Endothelial cell of umbilical vein (primary cell): ENCODE measurements at regions not wholly inside any gene's neighbourhood (a gene's known extent, or its start where the extent isn't known, plus 50 kb on each side); places are given as distances from the start of the nearest gene placed in this dataset.

Experiments
- BruUV-seq: library from RNA; stranded (reverse); fragments of 400-500 nt; replicated peaks from 2 replicates; lab custom pipeline; 2021; lab: Mats Ljungman, UMichigan
- CTCF ChIA-PET: fragments of 300-600, 350-600 bp; sonication (Branson Sonifier 250); formaldehyde crosslinking; loops from one replicate; lab custom pipeline; 2021; ENCODE audit warnings: antibody characterized with exemption, inconsistent platforms; lab: Charles Lee
- POLR2A ChIA-PET: fragments of 300-600, 350-600 bp; sonication (Branson Sonifier 250); formaldehyde crosslinking; loops from one replicate; lab custom pipeline; 2021; ENCODE audit warnings: antibody characterized with exemption, inconsistent platforms; lab: Charles Lee
- DNase-seq: peaks from one replicate; pipeline ENCODE4 v3.0.0-alpha.2; 2011; ENCODE audit warnings: low read depth, low spot score
- FAIRE-seq: peaks from 2 replicates; lab custom pipeline; 2011; peaks lifted over from hg19 to GRCh38; lab: Jason Lieb, UNC
- H2AFZ ChIP-seq: 2 replicates; pipeline ENCODE4 v1.6.0; 2012; ENCODE audit warnings: low read depth, low read length, control low read depth, inconsistent platforms
- H3K27ac ChIP-seq: 2 replicates; pipeline ENCODE4 v1.5.1; 2011; ENCODE audit warnings: low read depth, mild to moderate bottlenecking, control low read depth, low read length, moderate library complexity; ENCODE audit not compliant: insufficient read depth
- H3K27me3 ChIP-seq, 2 experiments: 2 replicates each; pipeline versions ENCODE4 v1.6.0 to v1.6.1; 2011; ENCODE audit warnings: low read length in 2 of 2, mixed read lengths in 1 of 2; ENCODE audit not compliant: control insufficient read depth in 2 of 2, insufficient read depth in 2 of 2
- H3K36me3 ChIP-seq, 2 experiments: 2 replicates in 1 of 2; 3 replicates in 1 of 2; pipeline ENCODE4 v1.5.1; 2011; ENCODE audit warnings: low read length in 2 of 2, mild to moderate bottlenecking in 1 of 2, moderate library complexity in 1 of 2; ENCODE audit not compliant: control insufficient read depth in 2 of 2, insufficient read depth in 2 of 2; ENCODE audit errors: extremely low read depth in 1 of 2
- H3K4me1 ChIP-seq: 3 replicates; pipeline ENCODE4 v1.5.1; 2011; ENCODE audit warnings: mild to moderate bottlenecking, low read length; ENCODE audit not compliant: control insufficient read depth, insufficient read depth; ENCODE audit errors: extremely low read depth
- H3K4me2 ChIP-seq: 2 replicates; pipeline ENCODE4 v1.6.1; 2011; ENCODE audit warnings: low read length, control low read depth, mixed read lengths; ENCODE audit not compliant: insufficient read depth
- H3K4me3 ChIP-seq, 3 experiments: fragments of 200-600 bp in 1 of 3; sonication (generic), shearing (Covaris generic) in 1 of 3; replicated peaks in 1 of 3; 2 replicates each; pipeline ENCODE4 v1.5.1; 2011 to 2016; ENCODE audit warnings: control low read depth in 3 of 3, low read length in 3 of 3, mild to moderate bottlenecking in 2 of 3, inconsistent platforms in 1 of 3, low read depth in 1 of 3, moderate library complexity in 1 of 3; ENCODE audit not compliant: insufficient read depth in 1 of 3
- H3K79me2 ChIP-seq: 2 replicates; pipeline ENCODE4 v1.6.0; 2012; ENCODE audit warnings: low read length, inconsistent platforms; ENCODE audit not compliant: control insufficient read depth, insufficient read depth
- H3K9ac ChIP-seq: replicated peaks from 2 replicates; pipeline ENCODE3; 2011; ENCODE audit warnings: low read length, control low read depth; ENCODE audit not compliant: insufficient read depth; ENCODE audit errors: extremely low read depth
- H3K9me1 ChIP-seq: replicated peaks from 3 replicates; pipeline ENCODE4 v1.6.0; 2011; ENCODE audit warnings: mild to moderate bottlenecking, low read length; ENCODE audit not compliant: control insufficient read depth, insufficient read depth; ENCODE audit errors: extremely low read depth
- H3K9me3 ChIP-seq: replicated peaks from 2 replicates; pipeline ENCODE4 v1.5.1; 2012; ENCODE audit warnings: low read length, inconsistent platforms; ENCODE audit not compliant: control insufficient read depth, insufficient read depth
- H4K20me1 ChIP-seq: replicated peaks from 2 replicates; pipeline ENCODE3; 2011; ENCODE audit warnings: mild to moderate bottlenecking, low read length; ENCODE audit not compliant: control insufficient read depth, insufficient read depth; ENCODE audit errors: extremely low read depth
- CTCF ChIP-seq, 2 donors: IDR thresholded peaks; 1 replicate in 1 of 2; 2 replicates in 1 of 2; pipeline ENCODE4 v1.5.1; 2011; ENCODE audit warnings: low read length in 2 of 2, mild to moderate bottlenecking in 2 of 2, moderate library complexity in 2 of 2, control low read depth in 1 of 2, inconsistent platforms in 1 of 2, low read depth in 1 of 2; ENCODE audit not compliant: insufficient read depth in 1 of 2; ENCODE audit errors: extremely low read depth in 1 of 2
- EZH2 ChIP-seq: IDR thresholded peaks from 2 replicates; pipeline ENCODE4 v1.6.1; 2012; ENCODE audit warnings: borderline replicate concordance, low read depth, mild to moderate bottlenecking, moderate library complexity, low read length, inconsistent platforms; ENCODE audit not compliant: severe bottlenecking
- FOS ChIP-seq: IDR thresholded peaks from 2 replicates; pipeline ENCODE4 v1.6.1; 2011; ENCODE audit warnings: mild to moderate bottlenecking, low read length, moderate library complexity, borderline replicate concordance; ENCODE audit not compliant: insufficient read depth
- GATA2 ChIP-seq: IDR thresholded peaks from 2 replicates; pipeline ENCODE4 v1.7.0; 2011; ENCODE audit warnings: low read depth, mild to moderate bottlenecking, moderate library complexity, mixed read lengths, low read length; ENCODE audit not compliant: insufficient read length, insufficient read depth
- JUN ChIP-seq: IDR thresholded peaks from 2 replicates; pipeline ENCODE4 v1.6.1; 2011; ENCODE audit warnings: borderline replicate concordance, low read depth; ENCODE audit not compliant: insufficient read length, insufficient read depth
- MAX ChIP-seq: IDR thresholded peaks from 2 replicates; pipeline ENCODE4 v1.6.1; 2011; ENCODE audit not compliant: insufficient read depth, insufficient read length
- MYC ChIP-seq: IDR thresholded peaks from one replicate; pipeline ENCODE4 v1.6.1; 2011; ENCODE audit warnings: mild to moderate bottlenecking, low read depth, low read length
- POLR2A ChIP-seq: IDR thresholded peaks from 2 replicates; pipeline ENCODE4 v1.6.1; 2012; ENCODE audit warnings: low read depth, mild to moderate bottlenecking, control low read depth, low read length
- POLR2AphosphoS5 ChIP-seq: IDR thresholded peaks from 2 replicates; pipeline ENCODE4 v1.6.1; 2012; ENCODE audit warnings: low read depth, mild to moderate bottlenecking, control low read depth, low read length, moderate library complexity; ENCODE audit not compliant: insufficient read depth
- dilution Hi-C: fragments of 300-500 bp; cut with MboI; formaldehyde crosslinking; loops from one replicate; pipeline ENCODE4 v1.15.0; 2019; ENCODE audit warnings: low sequenced_read_pairs; ENCODE audit not compliant: extremely low pct_ligation_motif_present
- intact Hi-C: fragments of 100-400 bp; cut with micrococcal nuclease; formaldehyde crosslinking; loops from one replicate; pipeline ENCODE4 v1.10.0; 2022

- CTCF ChIA-PET = no interaction called here
- no peaks in the 10 kb centered on the region for H3K27me3 ChIP-seq
- no TSS peak for BruUV-seq
- peaks cover 5% of the 10 kb centered on the region for H3K9me3 ChIP-seq
- no peak overlapping the region for H3K9ac ChIP-seq
- no peak overlapping the region for H3K4me2 ChIP-seq
- no peak for FAIRE-seq
- dilution Hi-C loops = no loop called here
- no peak for TF ChIP-seq MAX
- TF ChIP-seq GATA2 = no peak
- TF ChIP-seq MYC = no peak
- no peak for TF ChIP-seq POLR2AphosphoS5
- no peak for TF ChIP-seq POLR2A
- TF ChIP-seq EZH2 = no peak
- no peak for TF ChIP-seq FOS
- TF ChIP-seq JUN = no peak
- TF ChIP-seq CTCF (IDR thresholded peaks at IDR 0.05; ENCODE audit: extremely low read depth in 1 of 2, insufficient read depth in 1 of 2, low read depth in 1 of 2, low read length in 2 of 2) = no peak
- DNase-seq = no peak
- H2AFZ ChIP-seq = no peak overlapping the region
- H3K27ac ChIP-seq = no peak overlapping the region
- H4K20me1 ChIP-seq = no peaks in the 10 kb centered on the region
- H3K36me3 ChIP-seq = no peaks in the 10 kb centered on the region
- no peaks in the 10 kb centered on the region for H3K79me2 ChIP-seq
- POLR2A ChIA-PET = no interaction called here
- intact Hi-C loops = no loop called here
- H3K9me1 ChIP-seq = no peaks in the 10 kb centered on the region
- H3K4me1 ChIP-seq = no peaks in the 10 kb centered on the region
- no peak overlapping the region for H3K4me3 ChIP-seq
Observed at GRCh38 chr3:166447513-166447912, 610.3 kb upstream of the BCHE start.
